H4 (cell line): ENCODE measurements at regions not wholly inside any gene's neighbourhood (a gene's known extent, or its start where the extent isn't known, plus 50 kb on each side); places are given as distances from the start of the nearest gene placed in this dataset.
A peak's percentile ranks its signal among the peaks of the same experiment; 100 is the strongest.
"Not testable (repeated sequence)": the region's sequence is repeated elsewhere in the genome, so short reads cannot be mapped to it uniquely, and the experiment has no call there.

Experiments used
- DNase-seq: peaks from one replicate; pipeline ENCODE4 v3.0.0-alpha.2; 2015; ENCODE audit warnings: low spot score

DNA sequence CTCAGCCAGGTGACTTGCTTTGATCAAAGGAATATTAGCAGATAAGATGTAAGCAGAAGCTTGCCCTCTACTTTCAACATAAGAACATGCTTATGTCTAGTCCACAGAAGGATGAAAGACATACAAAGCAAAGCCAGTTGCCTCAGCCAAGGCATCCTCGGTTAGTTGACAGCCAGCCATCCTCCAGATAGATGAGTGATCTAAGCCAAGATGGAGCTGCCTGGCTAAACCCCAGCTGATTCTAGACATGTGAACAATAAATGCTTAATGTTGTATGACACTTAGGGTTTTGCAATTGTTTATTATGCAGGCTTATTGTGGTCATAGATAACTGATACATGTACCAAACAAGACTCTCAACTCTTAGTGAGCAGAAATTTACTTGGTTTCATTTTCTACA, 157.6 kb upstream of the TMTC2 start:
- DNase-seq, result no peak

DNA sequence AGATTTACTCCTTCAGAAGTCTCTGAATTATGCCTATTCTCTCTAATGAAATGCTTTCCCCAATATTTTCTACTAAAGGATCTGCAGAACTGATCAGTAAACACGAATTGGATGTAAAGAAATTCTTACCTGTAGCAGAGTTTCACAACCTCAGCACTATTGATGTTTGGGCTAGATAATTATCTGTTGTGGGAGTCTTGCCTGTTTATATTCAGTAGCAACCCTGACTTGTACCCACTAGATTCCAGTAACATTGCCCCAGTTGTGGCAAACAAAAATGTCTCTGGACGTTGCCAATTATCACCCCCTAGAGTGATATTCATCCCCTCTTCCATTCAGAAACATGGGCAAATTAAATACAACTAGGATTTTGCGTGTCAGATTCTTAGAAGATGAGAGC, 156.8 kb upstream of the TMTC2 start:
- DNase-seq, result no peak

DNA sequence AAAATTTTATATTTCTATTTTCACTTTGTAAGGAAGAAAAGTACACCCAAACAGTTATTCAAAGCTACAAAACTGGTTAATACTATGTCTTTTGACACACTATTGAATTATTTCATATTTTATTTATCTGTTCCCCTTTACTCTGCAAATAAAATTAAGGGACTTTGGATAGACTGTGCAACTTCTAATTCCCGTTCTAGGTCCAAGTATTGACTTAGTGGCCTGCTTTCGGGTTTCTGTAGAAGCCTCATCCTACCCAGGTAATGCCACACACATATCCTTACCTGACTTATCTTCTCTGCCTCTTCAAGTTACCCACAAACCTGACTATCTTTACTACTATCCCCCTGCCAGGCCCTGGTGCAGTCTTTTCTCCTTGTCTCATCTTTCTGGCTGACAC, 156.3 kb upstream of the TMTC2 start:
- no peak for DNase-seq

DNA sequence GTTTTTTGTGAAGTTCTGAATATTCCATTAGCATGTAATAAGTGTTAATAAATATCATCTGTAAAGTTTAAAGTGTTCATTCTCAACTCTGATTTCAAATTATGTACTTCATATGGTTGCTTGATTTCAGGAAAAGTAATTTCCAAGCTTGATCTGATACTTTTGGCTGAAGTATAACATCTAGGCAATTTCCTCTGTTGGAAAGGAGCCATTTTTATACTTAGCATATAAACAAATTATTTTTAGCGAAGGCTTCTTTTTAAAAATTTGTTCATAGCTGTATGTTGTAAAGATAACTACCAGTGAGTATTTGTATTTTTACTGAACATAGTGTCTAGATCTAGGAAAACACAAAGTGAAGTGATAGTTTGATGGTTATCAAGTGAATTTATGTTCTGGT, 153.4 kb upstream of the TMTC2 start:
- DNase-seq, result no peak

DNA sequence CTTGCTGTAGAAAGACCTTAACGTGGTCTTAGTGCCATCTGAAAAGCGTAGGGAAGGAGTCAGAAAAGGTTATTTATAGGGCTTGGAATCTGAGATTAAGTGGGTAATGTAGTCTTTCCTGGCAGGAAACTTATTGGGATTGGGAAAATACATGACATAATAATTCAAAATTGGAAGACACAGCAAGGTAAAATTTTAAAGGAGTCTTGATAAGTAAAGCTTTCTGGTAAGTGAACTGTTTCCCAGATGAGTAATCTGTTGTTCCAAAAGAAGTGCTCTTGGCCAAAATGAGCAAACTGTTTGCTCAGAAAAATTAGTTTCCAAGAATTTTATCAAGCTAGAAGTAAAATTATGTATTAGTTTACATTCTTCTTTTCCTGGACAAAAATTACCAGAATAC, 149.3 kb upstream of the TMTC2 start:
- no peak for DNase-seq

DNA sequence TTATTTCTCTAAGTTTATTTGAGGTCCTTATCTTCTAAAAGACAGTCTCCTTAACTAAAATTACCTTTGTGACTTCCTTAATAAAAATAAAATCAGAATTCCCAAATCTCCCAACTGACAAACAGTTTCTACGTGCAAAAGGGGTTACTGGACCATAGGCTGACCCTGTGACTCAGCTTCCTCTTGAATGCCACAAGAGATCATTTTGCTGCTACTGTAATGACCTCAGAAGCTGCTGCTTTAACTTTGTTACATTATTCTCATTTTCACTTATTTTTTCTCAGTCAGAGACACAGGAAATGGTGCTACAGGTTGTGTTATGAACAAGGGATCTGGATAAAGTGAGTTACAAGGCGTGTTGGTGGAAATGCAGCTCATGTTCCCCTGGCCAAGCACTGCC, 132.2 kb upstream of the TMTC2 start:
- no peak for DNase-seq

DNA sequence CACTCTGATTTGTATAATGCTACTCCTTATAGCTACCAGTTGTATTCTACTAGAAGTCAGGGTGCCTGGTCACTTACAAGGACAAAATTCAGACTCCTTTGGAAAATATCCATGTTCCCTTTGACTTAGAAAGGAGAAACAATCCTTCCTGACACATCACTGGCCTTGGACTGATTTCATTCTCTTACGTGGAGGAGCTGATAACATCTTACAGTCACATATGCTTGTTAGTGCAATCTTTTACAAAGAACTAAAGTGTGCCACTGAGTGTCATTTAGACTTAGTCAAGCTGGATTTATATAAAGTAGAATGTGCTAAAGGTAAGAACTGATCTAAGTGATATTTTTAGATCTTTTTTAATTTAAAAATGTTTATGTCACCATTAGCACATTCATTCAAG, 131.0 kb upstream of the TMTC2 start:
- no peak for DNase-seq

DNA sequence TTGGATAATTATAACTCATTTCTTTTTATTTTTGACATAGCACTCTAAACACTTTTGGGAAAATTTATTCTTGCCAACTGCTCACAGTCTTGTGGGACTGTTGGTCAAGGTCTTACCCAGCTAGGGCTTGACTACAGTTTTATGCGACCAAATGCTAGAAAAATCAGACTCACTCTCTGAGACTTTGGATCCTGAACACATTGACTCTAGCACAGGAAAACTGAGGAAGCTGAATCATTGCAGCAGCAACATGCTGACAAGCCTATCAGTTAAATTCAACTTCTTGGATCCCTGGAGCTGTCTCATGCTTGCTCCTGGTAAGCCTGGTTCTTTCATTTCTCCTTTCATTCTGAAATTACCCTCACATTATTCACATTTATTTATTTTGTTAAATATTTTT, 120.7 kb upstream of the TMTC2 start:
- DNase-seq, result no peak

DNA sequence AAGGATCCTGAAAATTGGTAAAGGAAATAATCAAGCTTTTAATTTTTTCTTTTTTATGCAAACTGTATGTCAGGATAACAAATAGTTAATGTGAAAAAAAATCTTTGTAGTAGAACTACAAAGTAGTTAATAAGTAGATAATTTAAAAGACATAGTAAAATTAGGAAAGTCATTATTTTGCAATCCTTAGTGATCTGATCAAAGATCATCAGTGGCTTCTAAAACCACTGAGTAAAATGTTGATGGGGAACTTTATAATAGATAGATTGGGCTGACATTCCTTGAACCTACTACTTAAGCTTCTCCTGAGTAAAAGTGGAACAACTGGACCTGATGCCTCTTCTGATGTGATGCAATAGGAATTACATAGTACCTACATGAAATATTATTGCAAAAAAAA, 119.0 kb upstream of the TMTC2 start:
- DNase-seq, result no peak

DNA sequence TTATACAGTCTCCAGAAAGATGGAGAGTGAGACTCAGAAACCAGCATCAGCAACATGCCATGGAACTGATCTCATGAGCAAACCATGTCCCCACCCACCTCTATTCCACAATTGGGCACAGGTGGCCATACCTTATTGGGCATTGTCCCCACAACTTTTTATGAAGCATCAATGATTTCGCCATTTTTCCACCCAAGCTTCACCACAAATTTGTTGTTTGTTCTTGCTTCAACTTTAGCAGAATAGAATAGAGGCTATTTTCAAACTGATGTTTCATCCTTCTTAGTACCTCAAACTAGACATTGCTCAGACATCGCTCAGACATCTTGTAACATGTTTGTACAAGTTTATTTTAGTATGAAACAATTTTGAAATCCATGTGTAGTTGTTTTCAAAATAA, 112.5 kb upstream of the TMTC2 start:
- no peak for DNase-seq

DNA sequence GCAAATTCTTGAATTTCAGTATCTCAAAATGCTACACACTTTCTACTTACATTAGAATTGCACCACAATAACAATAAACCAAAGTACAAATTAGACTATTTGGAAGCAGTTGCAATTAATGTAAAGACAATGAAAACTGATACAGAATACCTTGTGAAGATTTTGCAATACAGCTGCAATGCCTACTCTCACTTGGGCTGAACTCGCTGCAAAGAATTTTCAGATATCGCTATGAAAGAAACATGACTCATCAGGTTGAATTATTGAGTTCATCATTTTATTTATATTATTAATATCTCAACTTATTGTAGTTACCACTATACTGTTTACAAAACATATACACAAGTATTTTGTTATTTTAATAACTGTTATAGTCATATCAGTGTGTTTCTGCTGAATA, 108.0 kb upstream of the TMTC2 start:
- no peak for DNase-seq

DNA sequence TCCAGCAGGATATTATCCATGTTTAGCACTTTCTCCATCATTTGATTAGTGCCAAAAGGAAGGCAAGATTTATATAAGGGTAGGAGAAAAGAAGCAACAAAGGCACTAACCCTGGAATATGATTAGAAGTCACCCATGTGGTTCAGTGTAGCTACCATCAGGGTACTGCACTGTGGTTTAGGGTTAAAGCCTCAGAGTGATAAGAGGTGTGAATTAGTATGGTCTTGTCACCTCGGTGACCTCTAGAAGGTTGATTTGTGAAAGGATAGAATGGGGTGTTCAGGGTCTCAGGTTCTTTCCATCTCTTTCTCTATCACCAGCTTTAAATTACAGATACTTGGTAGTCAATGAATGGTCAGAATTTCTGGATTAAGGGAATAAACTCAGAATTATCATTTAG, 103.0 kb upstream of the TMTC2 start:
- no peak for DNase-seq

DNA sequence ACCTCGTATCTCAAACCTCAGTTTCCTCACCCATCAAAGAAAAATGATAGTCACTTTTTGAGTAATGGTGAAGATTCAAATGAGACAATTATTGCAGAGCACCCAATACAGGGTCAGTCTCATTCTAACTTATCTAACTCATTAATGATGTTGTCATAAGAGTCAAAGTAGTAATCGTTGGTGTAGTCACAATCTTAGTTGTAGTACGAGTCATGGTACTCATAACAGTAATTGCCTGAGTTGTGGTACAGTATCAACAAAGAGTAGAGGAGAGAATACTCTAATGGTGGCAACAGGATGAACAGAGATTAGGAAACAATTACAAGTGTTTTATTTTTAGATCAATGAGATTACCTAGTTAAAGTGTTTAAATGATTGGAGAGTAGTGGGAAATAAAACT, 93.6 kb upstream of the TMTC2 start:
- DNase-seq, result no peak

DNA sequence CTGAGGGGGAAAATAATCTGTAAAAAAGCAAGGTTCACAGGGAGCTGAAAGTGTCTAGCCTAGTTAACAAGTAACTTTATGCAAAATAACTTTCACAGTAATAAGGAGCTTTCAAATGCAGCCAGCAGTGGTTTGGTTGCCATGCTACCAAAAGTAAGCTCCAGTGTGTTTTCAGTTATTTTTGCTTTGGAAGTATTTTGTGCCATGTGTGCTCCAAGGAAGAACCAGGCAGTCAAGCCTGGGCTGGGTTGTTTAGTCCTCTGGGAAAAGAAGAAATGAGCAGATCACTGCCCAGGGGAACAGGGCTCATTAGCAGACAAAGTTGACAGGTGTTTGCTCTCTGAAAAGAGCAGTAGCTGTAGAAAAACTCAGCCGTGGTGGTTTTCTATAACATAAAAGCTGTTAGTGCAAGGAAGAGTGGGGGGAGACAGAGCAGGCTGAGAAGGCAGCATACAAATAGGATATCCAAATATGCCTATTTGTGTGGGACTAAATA, 92.8 kb upstream of the TMTC2 start:
- DNase-seq, result no peak

DNA sequence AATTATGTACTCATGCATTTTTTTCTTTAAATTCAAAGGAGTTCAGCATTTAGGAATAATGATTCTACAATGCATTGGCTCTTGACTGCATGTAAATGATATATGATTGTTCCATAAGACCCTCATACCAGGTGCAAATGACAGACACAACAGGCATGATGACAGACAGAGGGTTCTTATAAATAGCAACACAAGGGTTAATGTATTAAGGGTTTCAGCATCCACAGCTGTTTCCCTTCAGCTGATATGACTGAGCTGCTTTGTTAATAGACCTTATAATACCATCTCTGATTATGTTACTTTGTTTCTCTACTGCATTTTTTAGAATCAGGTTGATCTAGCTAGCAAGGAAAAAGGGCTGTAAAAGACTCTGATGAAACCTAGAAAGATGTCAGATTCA, 90.8 kb upstream of the TMTC2 start:
- no peak for DNase-seq

DNA sequence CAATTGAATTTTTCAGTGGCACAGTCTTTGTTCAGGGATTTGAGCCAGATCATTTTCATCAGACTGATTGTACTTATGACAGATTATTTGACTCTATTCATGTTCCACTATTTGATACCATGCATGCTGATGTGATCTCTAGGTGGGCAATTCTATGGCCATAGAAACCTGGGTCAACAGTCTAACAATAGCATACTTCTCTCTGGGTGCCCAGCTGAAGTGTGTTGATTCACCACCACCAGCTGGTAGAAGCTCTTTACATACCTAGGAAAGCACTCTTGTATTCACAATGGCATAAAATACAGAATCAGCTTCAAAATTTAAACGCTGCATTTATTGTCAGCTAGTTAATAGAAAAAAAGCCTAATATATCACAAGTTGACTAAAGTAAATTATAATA, 90.2 kb upstream of the TMTC2 start:
- no peak for DNase-seq

DNA sequence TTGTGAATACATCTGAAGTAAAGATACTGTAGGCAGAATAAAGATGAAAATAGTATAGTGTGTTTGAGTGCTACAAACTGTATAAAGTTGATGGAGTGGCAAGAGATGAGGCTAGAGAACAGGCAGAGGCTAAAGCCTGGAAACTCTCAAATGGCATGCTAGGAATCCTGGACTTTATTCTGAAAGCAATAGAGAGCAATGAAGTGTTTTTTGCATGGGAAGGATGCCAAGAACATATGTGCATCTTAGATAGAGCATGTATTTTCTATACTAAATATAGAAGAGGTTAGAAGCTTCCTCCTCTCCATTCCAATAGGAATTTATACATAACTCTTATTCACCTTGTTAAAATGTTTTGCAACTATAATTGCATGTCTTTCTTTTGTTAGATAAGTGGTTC, 86.3 kb upstream of the TMTC2 start:
- DNase-seq, result no peak

DNA sequence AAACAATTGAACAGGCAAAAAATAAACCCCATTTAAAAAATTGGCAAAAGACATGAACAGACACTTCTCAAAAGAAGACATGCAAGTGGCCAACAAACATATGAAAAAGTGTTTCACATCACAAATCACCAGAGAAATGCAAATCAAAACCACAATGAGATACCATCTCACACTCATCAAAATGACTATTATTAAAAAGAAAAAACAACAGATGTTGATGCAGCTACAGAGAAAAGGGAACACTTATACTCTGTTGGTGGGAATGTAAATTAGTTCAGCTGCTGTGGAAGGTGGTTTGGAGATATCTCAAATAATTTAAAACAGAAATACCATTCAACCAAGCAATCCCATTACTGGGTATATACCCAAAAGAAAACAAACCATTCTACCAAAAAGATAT, 83.1 kb upstream of the TMTC2 start:
- not testable (repeated sequence) for DNase-seq

DNA sequence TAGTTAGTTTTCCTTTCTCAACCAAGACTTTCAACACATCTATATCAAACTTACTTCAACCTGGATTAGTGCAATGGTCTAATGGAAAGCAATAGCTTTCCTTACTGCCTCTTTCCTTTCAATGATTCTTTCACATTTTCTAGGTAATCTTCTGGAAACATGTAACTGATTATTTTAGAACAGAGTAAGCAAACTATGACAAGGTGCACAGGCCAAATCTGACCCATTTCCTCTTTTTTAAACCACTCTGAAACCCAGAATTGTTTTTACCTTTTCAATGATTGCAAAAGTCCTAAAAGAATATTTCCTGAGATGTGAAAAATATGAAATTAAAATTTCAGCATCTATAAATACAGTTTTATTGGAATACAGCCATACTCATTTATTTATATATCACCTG, 81.6 kb upstream of the TMTC2 start:
- DNase-seq, result no peak

DNA sequence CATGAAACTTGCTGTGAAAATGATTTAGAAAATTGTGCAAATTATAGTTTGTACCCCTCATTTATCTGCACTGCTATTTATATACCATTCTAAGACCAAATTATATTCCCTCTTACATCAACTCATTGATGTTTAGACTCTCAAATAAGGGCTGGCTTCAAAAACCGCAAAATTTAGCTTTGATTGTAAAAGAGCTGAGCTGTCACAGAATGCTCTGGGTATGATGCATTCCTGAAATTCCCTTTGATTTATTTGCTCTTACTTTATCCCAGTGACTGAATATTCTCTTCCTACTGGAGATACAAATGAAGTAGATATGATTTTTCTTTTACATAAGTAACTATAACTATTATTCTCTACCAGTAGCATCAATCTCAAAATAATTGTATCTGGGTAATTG, 78.0 kb upstream of the TMTC2 start:
- DNase-seq, result peak; percentile 14

DNA sequence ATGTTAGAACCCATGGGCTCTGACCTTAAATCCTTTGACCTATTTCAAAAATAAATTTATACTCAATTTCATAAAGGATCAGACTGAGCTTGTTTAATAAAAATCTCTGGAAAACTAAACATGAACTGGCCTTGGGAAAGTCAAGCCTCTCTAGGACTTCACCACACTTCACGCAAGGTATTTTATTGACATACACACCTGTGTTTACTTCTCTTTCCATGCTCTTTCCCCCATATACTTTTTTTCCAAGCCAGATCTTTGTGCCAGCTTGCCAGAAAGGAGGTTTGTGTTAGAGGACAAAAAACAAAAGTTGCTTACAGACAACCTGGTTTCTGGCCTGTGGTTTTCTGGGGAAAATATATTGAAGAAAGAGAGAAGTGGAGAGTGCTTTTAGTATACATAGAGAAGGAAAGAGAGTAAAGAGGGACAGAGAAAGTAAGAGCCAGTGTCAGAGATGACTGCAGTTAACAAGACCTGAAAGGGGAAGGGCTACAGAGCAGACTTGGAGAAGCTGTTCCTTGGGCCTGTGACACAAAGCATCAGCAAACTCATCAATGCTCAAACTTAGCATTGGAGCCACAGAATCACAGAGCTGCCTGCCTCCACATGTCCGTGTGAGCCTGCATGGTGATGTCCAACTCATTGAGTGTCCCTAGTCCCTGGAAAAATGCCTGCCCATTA, 77.3 kb upstream of the TMTC2 start:
- no peak for DNase-seq

DNA sequence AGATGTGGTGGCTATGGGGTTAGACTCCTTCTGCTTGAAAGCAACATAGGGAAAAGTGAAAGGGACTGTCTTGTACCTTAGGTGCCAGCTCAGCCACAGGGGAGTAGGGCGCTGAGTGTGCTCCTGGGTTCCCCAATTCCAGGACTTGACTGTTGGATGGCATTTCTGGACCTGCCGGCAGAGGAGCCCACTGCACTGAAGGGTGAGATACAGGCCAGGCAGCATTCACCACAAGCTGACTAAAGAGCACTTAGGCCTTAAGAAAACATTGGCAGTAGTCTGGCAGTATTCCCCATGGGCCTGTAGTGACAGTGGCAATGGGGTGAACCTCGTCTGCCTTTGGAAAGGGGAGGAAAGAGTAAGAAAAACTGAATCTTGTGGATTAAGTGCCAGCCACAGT, 67.1 kb upstream of the TMTC2 start:
- no peak for DNase-seq

DNA sequence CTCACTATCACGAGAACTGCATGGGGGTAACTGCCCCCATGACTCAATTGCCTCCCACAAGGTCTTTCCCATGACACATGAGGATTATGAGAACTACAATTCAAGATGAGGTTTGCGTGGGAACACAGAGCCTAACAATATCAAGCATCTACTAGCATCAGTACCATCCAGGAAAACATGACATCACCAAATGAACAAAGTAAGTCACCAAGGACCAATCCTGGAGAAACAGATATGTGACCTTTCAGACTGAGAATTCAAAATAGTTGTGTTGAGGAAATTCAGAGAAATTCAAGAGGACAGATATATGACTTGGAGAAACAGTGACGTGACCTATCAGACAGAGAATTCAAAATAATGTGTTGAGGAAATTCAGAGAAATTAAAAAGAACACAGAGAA, 65.8 kb upstream of the TMTC2 start:
- DNase-seq, result no peak

DNA sequence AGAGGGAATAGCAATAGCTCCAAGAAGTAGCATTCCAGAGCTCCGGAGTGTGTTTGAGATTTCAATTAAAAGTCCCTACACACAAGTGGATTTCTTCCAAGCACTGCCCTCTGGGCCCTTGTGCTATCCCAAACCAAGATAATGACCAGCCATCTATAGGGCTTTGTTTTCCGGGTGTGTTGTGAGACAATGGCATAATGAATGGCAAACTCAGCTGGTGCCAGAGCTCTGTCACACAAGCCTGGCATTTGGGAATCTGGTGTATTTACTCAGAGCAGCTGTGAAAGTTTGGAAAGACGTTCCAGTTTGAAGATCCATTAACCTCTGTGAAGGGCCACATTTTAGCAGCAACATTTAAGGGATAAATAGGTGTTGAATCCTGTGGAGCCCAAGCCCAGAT, 61.2 kb upstream of the TMTC2 start:
- no peak for DNase-seq

DNA sequence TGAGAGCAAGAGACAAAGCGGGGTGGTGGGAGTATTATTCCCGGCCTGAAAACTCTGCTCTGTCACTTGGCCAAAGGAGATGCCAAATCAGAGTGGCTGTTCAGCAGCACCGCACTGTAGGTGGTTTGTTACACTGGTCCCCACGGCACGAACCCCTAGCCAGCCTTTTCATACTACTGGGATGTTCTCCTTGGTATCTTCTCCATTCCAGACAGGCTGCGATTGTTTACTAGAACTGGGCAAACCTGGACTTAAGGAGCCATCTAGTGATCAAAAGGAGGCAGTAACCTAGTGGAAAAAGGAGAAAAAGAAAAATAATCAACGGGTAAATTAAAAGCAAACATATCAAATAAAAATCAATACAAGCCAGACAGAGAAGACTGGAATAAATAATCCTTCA, 58.9 kb upstream of the TMTC2 start:
- peak; percentile 29 for DNase-seq
